Ishikawa (cell line): ENCODE measurements at regions not wholly inside any gene's neighbourhood (a gene's known extent, or its start where the extent isn't known, plus 50 kb on each side); places are given as distances from the start of the nearest gene placed in this dataset.

Source experiments
- CEBPB ChIP-seq: IDR thresholded peaks from 2 replicates; pipeline ENCODE4 v1.6.1; 2012
- CREB1 ChIP-seq: IDR thresholded peaks from 2 replicates; pipeline ENCODE4 v1.6.1; 2012; ENCODE audit warnings: low read depth
- EGR1 ChIP-seq: IDR thresholded peaks from 2 replicates; pipeline ENCODE4 v1.6.1; 2012
- EP300 ChIP-seq: IDR thresholded peaks from 2 replicates; pipeline ENCODE4 v1.6.1; 2012; ENCODE audit warnings: borderline replicate concordance
- FOXM1 ChIP-seq: IDR thresholded peaks from 2 replicates; pipeline ENCODE4 v1.6.1; 2012; ENCODE audit warnings: low read depth, borderline replicate concordance
- MAX ChIP-seq: IDR thresholded peaks from 2 replicates; pipeline ENCODE4 v1.6.1; 2012
- NFIC ChIP-seq: IDR thresholded peaks from 2 replicates; pipeline ENCODE4 v1.6.1; 2012
- RAD21 ChIP-seq: IDR thresholded peaks from 2 replicates; pipeline ENCODE4 v1.6.1; 2012; ENCODE audit warnings: low read depth
- REST ChIP-seq: IDR thresholded peaks from 2 replicates; pipeline ENCODE4 v1.6.1; 2012; ENCODE audit warnings: low read depth, mild to moderate bottlenecking
- TAF1 ChIP-seq: IDR thresholded peaks from 2 replicates; pipeline ENCODE4 v1.6.1; 2012; ENCODE audit warnings: low read depth, mild to moderate bottlenecking
- TCF12 ChIP-seq: IDR thresholded peaks from 2 replicates; pipeline ENCODE4 v1.6.1; 2012; ENCODE audit warnings: low read depth
- TEAD4 ChIP-seq: IDR thresholded peaks from 2 replicates; pipeline ENCODE4 v1.6.1; 2012
- USF1 ChIP-seq: IDR thresholded peaks from 2 replicates; pipeline ENCODE4 v1.6.1; 2012
- YY1 ChIP-seq: IDR thresholded peaks from 2 replicates; pipeline ENCODE4 v1.6.1; 2012; ENCODE audit warnings: low read depth
- ZBTB7A ChIP-seq: IDR thresholded peaks from 2 replicates; pipeline ENCODE4 v1.6.1; 2012; ENCODE audit warnings: low read depth

GRCh38 chr2:100627330-100628300 lies 64.8 kb downstream of the PDCL3 start:
- no peak for TF ChIP-seq CREB1
- TF ChIP-seq TAF1, result no peak
- TF ChIP-seq EGR1, result no peak
- TF ChIP-seq NFIC, result no peak

- TF ChIP-seq RAD21 (no peak), TEAD4 (no peak), REST (no peak), USF1 (no peak), CREB1 (no peak), TAF1 (no peak), YY1 (no peak)
These were observed 65.7 kb downstream of the PDCL3 start for GRCh38 chr2:100628506-100628905.

- TF ChIP-seq TEAD4 (no peak), YY1 (no peak), NFIC (no peak), EGR1 (no peak), RAD21 (no peak), EP300 (no peak), CREB1 (no peak)
These were observed 66.5 kb downstream of the PDCL3 start for GRCh38 chr2:100629309-100629708.

- TF ChIP-seq USF1, result no peak
- no peak for TF ChIP-seq YY1
- no peak for TF ChIP-seq FOXM1
- TF ChIP-seq ZBTB7A, result no peak
- TF ChIP-seq CEBPB, result no peak
- TF ChIP-seq TEAD4, result no peak
- TF ChIP-seq EGR1, result no peak
- no peak for TF ChIP-seq TAF1
- TF ChIP-seq REST, result no peak
- TF ChIP-seq MAX, result no peak
- no peak for TF ChIP-seq RAD21
- TF ChIP-seq TCF12, result no peak
- no peak for TF ChIP-seq CREB1
- TF ChIP-seq EP300, result no peak
These were observed 67.7 kb downstream of the PDCL3 start for GRCh38 chr2:100630473-100630977.

- no peak for TF ChIP-seq NFIC
- TF ChIP-seq MAX, result no peak
- TF ChIP-seq TEAD4, result no peak
- no peak for TF ChIP-seq EP300
- no peak for TF ChIP-seq YY1
- no peak for TF ChIP-seq CEBPB
- no peak for TF ChIP-seq FOXM1
- no peak for TF ChIP-seq EGR1
- no peak for TF ChIP-seq TAF1
- TF ChIP-seq REST, result no peak
- no peak for TF ChIP-seq USF1
- no peak for TF ChIP-seq RAD21
These were observed 69.2 kb downstream of the PDCL3 start for GRCh38 chr2:100632037-100632436.
